Trophoblast cell (in vitro differentiated cells and primary cell): ENCODE measurements at regions not wholly inside any gene's neighbourhood (a gene's known extent, or its start where the extent isn't known, plus 50 kb on each side); places are given as distances from the start of the nearest gene placed in this dataset.
"Not testable (repeated sequence)": the region's sequence is repeated elsewhere in the genome, so short reads cannot be mapped to it uniquely, and the experiment has no call there.

Experiments used
- DNase-seq, 2 donors: peaks; one replicate each; pipeline ENCODE4 v3.0.0-alpha.2; 2016
- H2AFZ ChIP-seq: 2 replicates; pipeline ENCODE4 v1.6.1; 2013; ENCODE audit warnings: low read length, moderate library complexity, mild to moderate bottlenecking; ENCODE audit not compliant: insufficient read depth, poor library complexity
- H2AK5ac ChIP-seq: 2 replicates; pipeline ENCODE4 v1.6.1; 2013; ENCODE audit warnings: mild to moderate bottlenecking, low read length
- H2BK120ac ChIP-seq: 2 replicates; pipeline ENCODE4 v1.6.1; 2013; ENCODE audit warnings: low read length, mild to moderate bottlenecking, moderate library complexity; ENCODE audit not compliant: insufficient read depth, poor library complexity
- H2BK12ac ChIP-seq: 2 replicates; pipeline ENCODE4 v1.6.1; 2013; ENCODE audit warnings: mild to moderate bottlenecking, low read length, moderate library complexity
- H2BK5ac ChIP-seq: 2 replicates; pipeline ENCODE4 v1.6.1; 2013; ENCODE audit warnings: low read length, low read depth, moderate library complexity, mild to moderate bottlenecking; ENCODE audit not compliant: poor library complexity
- H3K14ac ChIP-seq: 2 replicates; pipeline ENCODE4 v1.6.1; 2013; ENCODE audit warnings: mild to moderate bottlenecking, low read length
- H3K18ac ChIP-seq: 2 replicates; pipeline ENCODE4 v1.6.1; 2013; ENCODE audit warnings: mild to moderate bottlenecking, low read length
- H3K23ac ChIP-seq: 2 replicates; pipeline ENCODE4 v1.6.1; 2013; ENCODE audit warnings: low read length
- H3K27ac ChIP-seq: 2 replicates; pipeline ENCODE4 v1.5.1; 2013; ENCODE audit warnings: low read depth, mild to moderate bottlenecking, inconsistent platforms, low read length, moderate library complexity
- H3K27me3 ChIP-seq: 2 replicates; pipeline ENCODE4 v1.6.1; 2013; ENCODE audit warnings: inconsistent platforms, mild to moderate bottlenecking, low read length, moderate library complexity; ENCODE audit not compliant: insufficient read depth
- H3K36me3 ChIP-seq, 2 experiments: 1 replicate in 1 of 2; 2 replicates in 1 of 2; pipeline ENCODE4 v1.6.1; 2013; ENCODE audit warnings: low read length in 2 of 2, mild to moderate bottlenecking in 2 of 2, moderate library complexity in 1 of 2; ENCODE audit not compliant: insufficient read depth in 2 of 2, control insufficient read depth in 1 of 2
- H3K4ac ChIP-seq: 2 replicates; pipeline ENCODE4 v1.6.1; 2013; ENCODE audit warnings: low read depth, mild to moderate bottlenecking, low read length, moderate library complexity
- H3K4me1 ChIP-seq, 2 experiments: 1 replicate in 1 of 2; 2 replicates in 1 of 2; pipeline ENCODE4 v1.6.1; 2013; ENCODE audit warnings: low read length in 2 of 2, mild to moderate bottlenecking in 2 of 2, moderate library complexity in 1 of 2; ENCODE audit not compliant: insufficient read depth in 2 of 2, control insufficient read depth in 1 of 2
- H3K4me2 ChIP-seq: 2 replicates; pipeline ENCODE4 v1.6.1; 2013; ENCODE audit warnings: inconsistent platforms, mild to moderate bottlenecking, low read length, moderate library complexity
- H3K4me3 ChIP-seq: 2 replicates; pipeline ENCODE4 v1.5.1; 2013; ENCODE audit warnings: mild to moderate bottlenecking, low read depth, low read length, inconsistent platforms
- H3K79me1 ChIP-seq: one replicate; pipeline ENCODE4 v1.6.1; 2013; ENCODE audit warnings: low read length
- H3K79me2 ChIP-seq: 2 replicates; pipeline ENCODE4 v1.6.1; 2013; ENCODE audit warnings: low read length, mild to moderate bottlenecking; ENCODE audit not compliant: control insufficient read depth, insufficient read depth, poor library complexity
- H3K9ac ChIP-seq: 2 replicates; pipeline ENCODE4 v1.6.1; 2013; ENCODE audit warnings: mild to moderate bottlenecking, low read length
- H3K9me3 ChIP-seq: 2 replicates; pipeline ENCODE4 v1.6.1; 2013; ENCODE audit warnings: low read depth, mild to moderate bottlenecking, control low read depth, inconsistent platforms, low read length; ENCODE audit not compliant: insufficient read depth
- H4K12ac ChIP-seq: 2 replicates; pipeline ENCODE4 v1.6.1; 2013; ENCODE audit warnings: low read depth, mild to moderate bottlenecking, low read length, moderate library complexity
- H4K8ac ChIP-seq: 2 replicates; pipeline ENCODE4 v1.6.1; 2013; ENCODE audit warnings: low read depth, mild to moderate bottlenecking, low read length, moderate library complexity
- H4K91ac ChIP-seq: one replicate; pipeline ENCODE4 v1.6.1; 2013; ENCODE audit warnings: low read depth, mild to moderate bottlenecking, low read length, moderate library complexity
- WGBS: extraction: QIAGEN DNeasy Blood & Tissue Kit; methylation state at CpG from one replicate; pipeline ENCODE4 v1.1.7; 2013; ENCODE audit warnings: missing lambda C conversion rate; ENCODE audit not compliant: insufficient read length, insufficient coverage; ENCODE audit errors: extremely low coverage; 5-methylcytosine and 5-hydroxymethylcytosine counted together

- H3K23ac ChIP-seq: no peak overlapping the region
- H2BK5ac ChIP-seq: no peak overlapping the region
- H4K12ac ChIP-seq: no peak overlapping the region
- H2AFZ ChIP-seq: no peak overlapping the region
- H3K79me1 ChIP-seq: peaks cover 4% of the 10 kb centered on the region
- no peak overlapping the region for H3K4me3 ChIP-seq
- peaks cover 0 to 4% of the 10 kb centered on the region in 2 experiments for H3K36me3 ChIP-seq
- H3K4ac ChIP-seq: no peak overlapping the region
- H2BK12ac ChIP-seq: no peak overlapping the region
- no peak overlapping the region for H3K18ac ChIP-seq
- no peak for DNase-seq
- no peaks in the 10 kb centered on the region for H3K9me3 ChIP-seq
- H4K91ac ChIP-seq: no peak overlapping the region
- no peak overlapping the region for H3K27ac ChIP-seq
- no peak overlapping the region for H4K8ac ChIP-seq
- peaks cover 4% of the 10 kb centered on the region for H3K79me2 ChIP-seq
- no peak overlapping the region for H2BK120ac ChIP-seq
- no peaks in the 10 kb centered on the region for H3K27me3 ChIP-seq
- H2AK5ac ChIP-seq: no peak overlapping the region
- H3K14ac ChIP-seq: no peak overlapping the region
- no peak overlapping the region for H3K4me2 ChIP-seq
- H3K9ac ChIP-seq: no peak overlapping the region
- WGBS: no CpG with 5 or more reads among the region's 9 CpGs
- H3K4me1 ChIP-seq: no peaks in the 10 kb centered on the region
Observed at GRCh38 chr6:27829453-27830211, 82.6 kb downstream of the OR2B2 start.

GRCh38 chr6:27827477-27827876, 84.7 kb downstream of the OR2B2 start:
- WGBS: no CpG with 5 or more reads among the region's 35 CpGs
- not testable (repeated sequence) for H2AFZ ChIP-seq, H3K14ac ChIP-seq, H3K4me3 ChIP-seq, H2BK120ac ChIP-seq, H3K9me3 ChIP-seq, H3K9ac ChIP-seq, H4K91ac ChIP-seq, H3K79me1 ChIP-seq, H3K27ac ChIP-seq, H2AK5ac ChIP-seq, H3K36me3 ChIP-seq, H3K79me2 ChIP-seq, H4K12ac ChIP-seq, H2BK12ac ChIP-seq, H3K4me2 ChIP-seq, DNase-seq, H3K18ac ChIP-seq, H4K8ac ChIP-seq, H3K27me3 ChIP-seq, H2BK5ac ChIP-seq, H3K4me1 ChIP-seq, H3K23ac ChIP-seq, H3K4ac ChIP-seq

GRCh38 chr6:27826612-27826985, 85.6 kb downstream of the OR2B2 start:
- not testable (repeated sequence) for H3K9ac ChIP-seq, H3K18ac ChIP-seq
- no CpG with 5 or more reads among the region's 30 CpGs for WGBS

GRCh38 chr6:27825848-27826611, 86.2 kb downstream of the OR2B2 start:
- not testable (repeated sequence) for H3K18ac ChIP-seq, H3K23ac ChIP-seq, H3K79me2 ChIP-seq, H3K79me1 ChIP-seq, DNase-seq, H3K9ac ChIP-seq, H3K4ac ChIP-seq, H3K4me1 ChIP-seq, H3K4me2 ChIP-seq, H2AFZ ChIP-seq, H3K27ac ChIP-seq, H2AK5ac ChIP-seq, H3K27me3 ChIP-seq, H4K91ac ChIP-seq, H4K12ac ChIP-seq, H3K4me3 ChIP-seq, H4K8ac ChIP-seq, H2BK120ac ChIP-seq, H2BK5ac ChIP-seq, H3K14ac ChIP-seq, H3K36me3 ChIP-seq, H2BK12ac ChIP-seq, H3K9me3 ChIP-seq
- WGBS: no CpG with 5 or more reads among the region's 15 CpGs

More at GRCh38 chr6:27826612-27826985, 85.6 kb downstream of the OR2B2 start:
- not testable (repeated sequence) for H4K8ac ChIP-seq, H2BK12ac ChIP-seq, H3K27me3 ChIP-seq, H3K4ac ChIP-seq, H3K23ac ChIP-seq, H3K27ac ChIP-seq, H2AFZ ChIP-seq, H2BK120ac ChIP-seq, H3K79me1 ChIP-seq, H2BK5ac ChIP-seq, DNase-seq, H2AK5ac ChIP-seq, H4K12ac ChIP-seq, H3K4me1 ChIP-seq, H3K4me3 ChIP-seq, H3K14ac ChIP-seq, H3K79me2 ChIP-seq, H3K9me3 ChIP-seq, H4K91ac ChIP-seq, H3K36me3 ChIP-seq, H3K4me2 ChIP-seq
